Stimulated activated CD4-positive, alpha-beta T cell treated with anti-CD3 and anti-CD28 coated beads, Interleukin-2, amount 100 ng/mL, for 48 hours (primary cell): ENCODE measurements at regions not wholly inside any gene's neighbourhood (a gene's known extent, or its start where the extent isn't known, plus 50 kb on each side); places are given as distances from the start of the nearest gene placed in this dataset.
"Not testable (repeated sequence)": the region's sequence is repeated elsewhere in the genome, so short reads cannot be mapped to it uniquely, and the experiment has no call there.

Experiments
- DNase-seq, 2 donors: peaks; one replicate each; pipeline ENCODE4 v3.0.0-alpha.2; 2020

GRCh38 chr6:11486959-11487358 lies 50.6 kb upstream of the TMEM170B start:
- no peak for DNase-seq

GRCh38 chr6:11486486-11486885 lies 51.1 kb upstream of the TMEM170B start:
- DNase-seq, result no peak

- DNase-seq, result no peak
These were observed 51.5 kb upstream of the TMEM170B start for GRCh38 chr6:11486051-11486450.

GRCh38 chr6:11485271-11485670 lies 52.3 kb upstream of the TMEM170B start:
- no peak for DNase-seq

- no peak for DNase-seq
These were observed 53.1 kb upstream of the TMEM170B start for GRCh38 chr6:11484441-11484840.

- DNase-seq, result no peak
These were observed 54.9 kb upstream of the TMEM170B start for GRCh38 chr6:11482616-11483015.

GRCh38 chr6:11480541-11480940 lies 57.0 kb upstream of the TMEM170B start:
- no peak for DNase-seq

- no peak for DNase-seq
These were observed 58.3 kb upstream of the TMEM170B start for GRCh38 chr6:11479296-11479695.

- DNase-seq, result no peak
These were observed 59.0 kb upstream of the TMEM170B start for GRCh38 chr6:11478586-11478985.

GRCh38 chr6:11475016-11475415 lies 62.5 kb upstream of the TMEM170B start:
- DNase-seq, result no peak

GRCh38 chr6:11473008-11473740 lies 64.4 kb upstream of the TMEM170B start:
- no peak for DNase-seq

- DNase-seq, result no peak
These were observed 66.3 kb upstream of the TMEM170B start for GRCh38 chr6:11471261-11471660.

- DNase-seq, result no peak
These were observed 67.9 kb upstream of the TMEM170B start for GRCh38 chr6:11469684-11470083.

GRCh38 chr6:11468271-11468670 lies 69.3 kb upstream of the TMEM170B start:
- DNase-seq, result not testable (repeated sequence)

- no peak for DNase-seq
These were observed 70.2 kb upstream of the TMEM170B start for GRCh38 chr6:11467364-11467763.

GRCh38 chr6:11463398-11463780 lies 74.2 kb upstream of the TMEM170B start:
- DNase-seq, result no peak

- no peak for DNase-seq
These were observed 74.7 kb upstream of the TMEM170B start for GRCh38 chr6:11462742-11463397.

GRCh38 chr6:11460837-11461661 lies 76.5 kb upstream of the TMEM170B start:
- DNase-seq, result no peak

GRCh38 chr6:11460001-11460668 lies 77.4 kb upstream of the TMEM170B start:
- peak in 1 of 2 donors; percentile 5 for DNase-seq

- DNase-seq, result no peak
These were observed 78.4 kb upstream of the TMEM170B start for GRCh38 chr6:11459079-11459610.

- no peak for DNase-seq
These were observed 79.0 kb upstream of the TMEM170B start for GRCh38 chr6:11458509-11458908.

- not testable (repeated sequence) for DNase-seq
These were observed 80.1 kb upstream of the TMEM170B start for GRCh38 chr6:11457422-11457821.

GRCh38 chr6:11452106-11452505 lies 85.4 kb upstream of the TMEM170B start:
- not testable (repeated sequence) for DNase-seq
